HG02852 (cell line): ENCODE measurements at regions not wholly inside any gene's neighbourhood (a gene's known extent, or its start where the extent isn't known, plus 50 kb on each side); places are given as distances from the start of the nearest gene placed in this dataset.
"Not testable (repeated sequence)": the region's sequence is repeated elsewhere in the genome, so short reads cannot be mapped to it uniquely, and the experiment has no call there.

ENCODE experiments used
- ATAC-seq: cut with Tn5 transposase; IDR thresholded peaks from one replicate; pipeline ENCODE4 v1.9.1; 2021; ENCODE audit warnings: mild to moderate bottlenecking, moderate library complexity; ENCODE audit not compliant: unreplicated experiment

- no peak for ATAC-seq
These were observed 233.7 kb upstream of the IPO5 start for GRCh38 chr13:97719736-97720135.

DNA sequence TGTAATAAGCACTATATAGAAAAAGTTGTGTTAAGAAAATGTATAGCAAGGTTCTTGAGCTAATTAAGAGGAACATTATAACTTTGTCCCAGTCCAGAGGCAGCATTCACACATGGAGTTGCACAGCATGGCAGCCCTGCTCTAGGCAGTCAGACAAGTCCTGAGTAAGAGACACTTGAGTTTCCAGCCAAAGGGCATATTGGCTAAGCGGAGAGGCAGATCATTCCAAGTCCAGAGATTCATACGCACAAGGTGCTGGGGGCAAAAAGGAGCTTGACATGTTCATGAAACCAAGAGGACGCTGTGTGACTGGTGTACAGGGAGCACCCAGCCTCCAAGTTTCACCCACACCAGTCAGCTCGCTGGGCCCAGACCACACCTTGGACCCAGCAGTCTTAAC, 232.6 kb upstream of the IPO5 start:
- no peak for ATAC-seq

DNA sequence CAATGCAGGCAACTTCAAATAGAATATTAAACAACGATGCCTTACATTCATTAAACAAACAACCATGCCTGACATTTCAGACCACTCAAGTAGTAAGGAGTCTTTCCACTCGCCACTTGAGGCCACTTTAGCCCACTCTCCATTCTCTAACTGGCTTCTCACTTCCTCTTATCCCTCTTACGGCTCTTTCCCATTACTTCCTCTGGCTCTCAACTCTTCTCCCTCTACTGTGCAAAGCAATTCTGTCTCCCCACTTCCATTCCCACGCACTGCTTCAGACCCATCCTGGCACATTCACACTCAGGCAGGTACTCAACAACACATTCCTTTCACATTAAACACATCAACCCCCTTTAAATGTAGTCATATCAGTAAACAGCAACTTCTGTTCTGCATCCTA, 229.8 kb upstream of the IPO5 start:
- ATAC-seq = no peak

DNA sequence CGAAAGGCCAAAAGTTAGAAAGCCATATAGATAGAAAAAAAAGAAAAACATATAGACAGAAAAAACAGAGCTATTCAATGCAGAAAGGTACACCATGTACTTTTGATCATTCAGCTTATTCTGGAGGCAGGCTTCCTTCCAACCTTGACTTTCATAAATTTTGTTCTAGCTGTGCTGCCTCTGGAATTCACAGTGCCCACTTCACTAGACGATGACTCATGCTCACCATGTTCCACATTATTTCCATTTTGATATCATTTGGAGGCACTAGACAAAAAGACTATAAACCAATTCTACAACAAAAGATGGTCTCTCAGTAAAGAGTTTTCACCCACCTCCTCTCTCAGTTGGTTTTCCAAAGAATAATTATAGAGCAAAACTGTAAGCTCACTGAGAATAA, 229.0 kb upstream of the IPO5 start:
- ATAC-seq = no peak

DNA sequence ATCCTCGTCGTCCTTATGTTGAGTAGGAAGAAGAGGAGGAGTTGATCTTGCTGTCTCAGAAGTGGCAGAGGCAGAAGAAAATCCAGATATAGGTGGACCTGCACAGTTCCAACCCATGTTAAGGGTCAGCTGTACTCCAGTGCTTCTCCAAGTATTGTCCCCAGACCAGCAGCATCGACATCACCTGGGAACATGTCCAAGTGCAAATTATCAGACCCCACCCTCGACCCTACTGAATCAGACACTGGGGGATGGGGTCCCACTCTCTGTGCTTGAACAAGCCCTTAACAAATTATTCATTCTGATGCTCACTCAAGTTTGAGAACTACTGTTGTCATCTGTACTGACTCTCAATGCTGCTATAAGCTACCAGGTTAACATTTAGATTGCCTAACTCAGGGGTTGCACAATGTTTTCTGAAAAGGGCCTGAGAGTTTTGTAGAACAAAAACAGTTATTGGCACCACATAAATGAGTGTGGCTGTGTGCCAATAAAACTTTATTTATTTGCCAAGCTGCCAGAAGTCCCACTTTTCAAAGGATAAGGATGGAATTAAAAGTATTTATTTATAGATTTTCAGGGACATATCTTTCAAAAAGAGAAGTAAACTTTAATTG, 226.7 kb upstream of the IPO5 start:
- no peak for ATAC-seq

GRCh38 chr13:97727991-97728390, 225.5 kb upstream of the IPO5 start:
- ATAC-seq = no peak

DNA sequence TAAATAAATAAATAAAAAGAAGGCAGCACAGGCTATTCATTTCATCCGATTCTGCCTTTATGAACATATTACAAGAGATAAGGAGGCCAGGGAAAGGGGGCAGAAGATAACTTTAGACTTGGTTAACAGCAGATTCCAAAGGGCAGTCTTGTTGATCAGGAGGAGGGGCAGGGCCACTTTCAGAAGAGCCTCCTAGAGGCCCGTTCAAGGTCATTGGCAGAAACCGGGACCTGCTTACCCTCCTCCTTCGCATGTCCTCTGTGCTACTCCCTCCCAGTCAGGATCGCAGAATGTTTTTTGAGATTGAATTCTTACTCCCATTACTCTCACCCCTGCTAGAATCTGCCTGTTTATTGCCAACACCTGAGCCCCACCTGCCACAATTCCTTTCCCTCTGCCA, 217.0 kb upstream of the IPO5 start:
- ATAC-seq = no peak

DNA sequence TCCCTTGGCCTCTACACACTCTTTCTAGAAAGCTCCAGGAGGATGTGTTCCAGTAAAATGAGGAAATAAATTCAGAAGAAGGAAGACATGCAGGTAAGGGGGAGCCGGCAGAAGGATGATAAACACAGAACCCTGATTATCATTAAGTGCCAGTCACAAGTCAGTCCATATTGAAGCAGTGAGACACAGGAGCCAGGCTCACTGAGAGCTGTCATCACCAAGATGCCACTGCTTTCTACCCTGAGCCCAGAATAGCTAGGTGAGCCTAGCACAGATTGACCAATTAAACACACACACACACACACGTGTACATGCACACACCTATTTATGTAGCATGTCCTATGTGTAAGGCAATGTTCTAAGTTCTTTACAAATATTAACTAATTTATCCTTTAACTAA, 211.4 kb upstream of the IPO5 start:
- ATAC-seq = no peak

GRCh38 chr13:97743938-97744337, 209.5 kb upstream of the IPO5 start:
- no peak for ATAC-seq

GRCh38 chr13:97746649-97747048, 206.8 kb upstream of the IPO5 start:
- ATAC-seq = no peak

GRCh38 chr13:97749174-97749573, 204.3 kb upstream of the IPO5 start:
- ATAC-seq = no peak

GRCh38 chr13:97751477-97751876, 202.0 kb upstream of the IPO5 start:
- ATAC-seq = no peak

- ATAC-seq = no peak
These were observed 200.4 kb upstream of the IPO5 start for GRCh38 chr13:97752961-97753668.

DNA sequence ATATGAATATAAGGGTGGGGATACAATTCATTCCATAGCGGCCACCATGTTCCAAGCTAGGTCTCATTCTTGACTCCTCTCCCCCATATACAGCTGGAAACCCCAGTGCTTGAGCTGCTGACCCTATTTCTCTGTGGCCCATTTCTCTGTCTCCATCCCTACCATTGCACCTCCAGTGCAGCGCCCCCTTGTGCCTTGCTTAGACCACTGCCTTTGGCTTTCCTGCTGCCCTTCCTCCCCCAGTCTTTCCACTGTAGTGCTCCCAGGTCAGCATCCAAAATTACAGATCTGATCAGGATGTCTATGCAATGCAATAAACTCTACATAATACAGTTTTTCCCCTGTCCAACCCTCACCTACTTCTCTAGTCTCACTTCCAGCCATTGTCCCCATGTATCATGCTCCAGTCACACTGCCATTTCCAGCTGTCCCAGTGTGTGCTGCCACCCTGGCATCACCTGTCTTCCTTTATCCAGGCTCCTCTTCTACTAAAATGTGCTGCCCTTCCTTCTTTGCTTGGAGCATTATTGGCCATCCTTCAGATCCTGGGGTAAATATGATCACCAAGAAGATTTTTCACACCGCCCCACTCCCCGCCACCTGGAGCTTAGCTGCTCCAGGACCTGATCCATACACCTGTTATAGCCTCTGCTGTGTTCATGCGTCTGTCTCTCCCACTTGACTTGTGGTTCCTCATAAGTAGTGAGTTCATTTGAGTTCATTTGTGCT, 199.4 kb upstream of the IPO5 start:
- no peak for ATAC-seq

DNA sequence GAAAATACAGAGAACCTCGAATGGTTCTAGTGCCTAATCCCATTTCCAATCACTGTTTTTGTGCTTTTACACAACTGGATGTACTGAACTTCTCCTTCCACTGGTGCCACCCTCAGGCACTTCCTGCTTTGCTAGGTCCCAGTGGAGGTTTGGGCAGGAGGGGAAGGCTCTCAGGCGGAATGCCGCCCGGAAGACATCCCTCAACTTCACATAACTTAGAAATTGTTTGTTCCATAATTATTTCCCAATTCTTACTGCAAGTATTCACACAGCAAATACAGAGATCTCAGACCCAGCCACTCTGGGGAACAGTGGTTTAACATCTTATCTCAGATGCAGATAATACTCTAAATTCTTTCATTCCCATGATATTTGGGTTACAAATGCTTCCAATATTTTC, 195.7 kb upstream of the IPO5 start:
- ATAC-seq = no peak

DNA sequence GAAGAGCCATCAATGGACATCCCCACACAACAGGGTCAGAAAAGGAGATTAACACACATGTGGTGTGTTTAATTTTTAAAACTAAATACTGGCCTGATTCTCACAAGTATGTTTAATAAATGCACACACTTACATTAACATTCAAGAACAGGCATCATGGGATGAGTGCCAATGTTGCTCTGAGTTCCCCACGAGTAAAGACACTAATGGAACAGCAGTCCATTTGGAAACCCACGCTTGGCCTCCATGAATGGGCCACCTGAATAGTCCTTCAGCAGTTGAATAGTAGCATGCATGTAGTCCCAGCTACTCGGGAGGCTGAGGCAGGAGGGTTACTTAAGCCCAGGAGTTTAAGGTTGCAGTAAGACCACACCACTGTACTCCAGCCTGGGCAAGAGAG, 195.2 kb upstream of the IPO5 start:
- ATAC-seq = no peak

DNA sequence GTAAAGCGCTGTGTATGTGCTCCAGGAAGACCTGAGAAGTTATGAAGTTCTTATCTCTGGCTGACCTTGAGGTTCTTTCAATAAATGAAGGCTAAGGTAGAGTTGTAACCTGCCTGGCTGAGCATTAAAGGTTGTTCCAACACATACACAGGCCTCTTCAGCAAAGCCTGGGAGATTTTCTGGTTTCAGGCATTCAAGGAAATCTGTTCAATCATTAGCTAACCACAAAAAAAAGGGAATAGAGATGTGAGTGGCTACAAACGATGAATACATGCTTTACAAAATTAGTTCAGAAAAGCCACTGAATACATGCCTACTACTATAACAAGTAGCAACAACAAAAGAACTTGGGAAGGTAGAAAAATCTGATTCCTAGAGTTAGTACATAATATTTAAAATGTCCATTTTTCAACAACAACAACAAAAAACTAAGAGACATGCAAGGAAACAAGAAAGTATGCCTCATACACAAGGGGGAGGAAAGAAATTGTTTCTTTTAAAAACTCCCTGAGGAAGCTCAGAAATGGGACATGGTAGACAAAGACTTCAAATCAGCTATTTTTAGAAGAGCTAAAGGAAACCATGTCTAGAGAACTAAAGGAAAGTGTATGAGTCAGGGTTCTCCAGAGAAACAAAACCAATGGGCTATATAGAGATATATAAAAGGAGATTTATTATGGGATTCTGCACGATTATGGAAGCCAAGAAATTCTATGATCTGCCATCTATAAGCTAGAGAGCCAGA, 191.5 kb upstream of the IPO5 start:
- no peak for ATAC-seq

DNA sequence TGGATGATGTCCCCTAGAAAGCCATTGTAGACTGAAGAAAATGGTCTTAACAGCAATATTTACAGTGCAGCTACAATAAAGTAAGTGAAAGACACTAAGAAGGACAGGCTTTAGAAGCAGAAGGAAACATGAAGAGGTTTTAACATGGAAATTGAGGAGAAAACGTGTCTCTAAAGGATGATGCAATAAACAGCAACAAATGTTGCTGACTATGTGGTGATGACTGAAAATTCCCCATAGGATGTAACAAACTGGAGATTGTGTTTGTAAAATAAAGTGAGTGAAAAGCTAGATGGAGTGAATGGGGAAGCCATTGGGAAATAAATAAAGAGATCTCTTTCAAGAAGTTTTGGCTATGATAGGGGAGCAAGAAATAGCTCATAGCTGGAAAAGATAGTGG, 186.7 kb upstream of the IPO5 start:
- no peak for ATAC-seq

DNA sequence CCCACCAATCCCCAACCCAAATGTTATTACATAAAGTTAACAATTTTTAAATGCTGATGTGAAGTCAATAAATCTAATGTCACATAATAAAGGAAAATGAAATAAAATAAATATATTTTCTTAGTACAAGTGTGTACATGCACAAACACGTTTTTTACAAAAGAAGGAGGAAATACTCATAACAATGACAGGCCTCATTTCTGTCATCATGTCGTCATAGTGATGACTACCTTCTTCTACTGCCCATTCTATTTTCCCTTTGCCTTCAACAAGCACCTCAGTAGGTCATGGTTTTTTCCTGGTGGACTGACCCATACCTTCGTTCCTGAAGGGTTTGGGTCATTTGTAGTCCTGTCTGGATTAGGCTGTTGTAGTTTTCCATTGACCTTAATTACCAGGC, 185.3 kb upstream of the IPO5 start:
- ATAC-seq = no peak

GRCh38 chr13:97770231-97770630, 183.2 kb upstream of the IPO5 start:
- ATAC-seq = not testable (repeated sequence)

- not testable (repeated sequence) for ATAC-seq
These were observed 181.0 kb upstream of the IPO5 start for GRCh38 chr13:97772466-97772865.
